NCI-H2171 treated with DMSO at 0.1 percent for 48 hours (cell line): ENCODE measurements at regions not wholly inside any gene's neighbourhood (a gene's known extent, or its start where the extent isn't known, plus 50 kb on each side); places are given as distances from the start of the nearest gene placed in this dataset.

Source experiments
- DNase-seq: peaks from one replicate; lab custom pipeline; 2025; lab: John Stamatoyannopoulos, UW

DNA sequence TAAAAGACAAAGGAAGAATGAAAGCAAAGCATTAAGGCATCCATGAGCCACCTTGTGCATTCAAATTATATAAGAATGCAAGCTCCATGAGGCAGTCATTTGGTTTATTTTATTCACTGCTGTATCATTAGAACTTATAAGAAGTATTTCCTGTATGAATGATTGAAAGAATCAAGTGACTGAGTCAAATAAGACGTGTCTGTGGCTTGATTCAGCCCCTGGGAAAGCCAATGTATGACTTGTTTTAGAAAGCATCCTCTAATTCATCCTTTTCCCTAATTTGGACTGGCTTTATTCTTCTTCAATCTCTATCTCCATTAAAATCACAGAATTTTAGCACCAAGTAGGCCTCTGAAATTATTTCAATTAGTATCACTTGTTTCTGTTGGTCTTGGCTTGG, 461.1 kb downstream of the LPIN1 start:
- DNase-seq, result no peak

DNA sequence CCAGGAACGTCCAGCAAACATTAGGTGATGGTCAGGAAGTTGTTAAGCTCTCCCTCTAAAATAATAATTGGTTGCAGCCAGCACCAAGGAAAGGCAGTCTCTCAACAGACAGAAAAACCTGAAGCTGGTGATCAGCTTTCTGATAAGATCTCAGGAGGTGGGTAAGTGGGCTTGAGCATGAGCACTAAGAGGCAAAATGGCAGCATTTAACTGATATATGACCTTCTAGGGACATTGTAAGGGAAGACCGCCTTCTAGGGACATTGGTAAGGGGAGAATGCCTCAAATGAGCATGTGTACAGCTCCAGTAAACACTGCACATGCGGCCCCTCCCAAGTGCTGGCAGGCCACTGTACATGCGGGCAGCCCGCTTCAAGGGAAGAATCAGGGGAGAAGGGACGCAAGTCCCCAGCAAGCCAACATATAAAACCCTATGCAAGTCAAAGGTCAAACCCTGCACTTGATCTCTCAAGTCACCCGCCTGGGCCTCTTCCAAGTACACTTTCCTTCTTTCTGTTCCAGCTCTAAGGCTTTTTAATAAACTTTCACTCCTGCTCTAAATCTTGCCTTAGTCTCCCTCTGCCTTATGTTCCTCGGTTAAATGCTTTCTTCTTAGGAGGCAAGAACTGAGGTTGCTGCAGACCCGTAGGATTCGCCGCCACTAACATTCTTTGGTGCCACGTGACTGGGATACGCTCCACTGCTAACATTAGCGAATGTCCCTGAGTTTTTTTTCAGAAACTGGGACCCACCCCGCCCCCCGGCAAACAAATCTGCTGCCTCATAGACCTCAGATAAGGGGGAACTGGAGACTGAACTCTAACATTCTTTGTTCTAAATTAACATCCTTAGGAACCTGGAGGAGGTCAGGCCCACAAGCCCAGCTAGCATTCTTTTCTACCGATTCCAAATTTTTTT, 463.8 kb downstream of the LPIN1 start:
- DNase-seq, result no peak

DNA sequence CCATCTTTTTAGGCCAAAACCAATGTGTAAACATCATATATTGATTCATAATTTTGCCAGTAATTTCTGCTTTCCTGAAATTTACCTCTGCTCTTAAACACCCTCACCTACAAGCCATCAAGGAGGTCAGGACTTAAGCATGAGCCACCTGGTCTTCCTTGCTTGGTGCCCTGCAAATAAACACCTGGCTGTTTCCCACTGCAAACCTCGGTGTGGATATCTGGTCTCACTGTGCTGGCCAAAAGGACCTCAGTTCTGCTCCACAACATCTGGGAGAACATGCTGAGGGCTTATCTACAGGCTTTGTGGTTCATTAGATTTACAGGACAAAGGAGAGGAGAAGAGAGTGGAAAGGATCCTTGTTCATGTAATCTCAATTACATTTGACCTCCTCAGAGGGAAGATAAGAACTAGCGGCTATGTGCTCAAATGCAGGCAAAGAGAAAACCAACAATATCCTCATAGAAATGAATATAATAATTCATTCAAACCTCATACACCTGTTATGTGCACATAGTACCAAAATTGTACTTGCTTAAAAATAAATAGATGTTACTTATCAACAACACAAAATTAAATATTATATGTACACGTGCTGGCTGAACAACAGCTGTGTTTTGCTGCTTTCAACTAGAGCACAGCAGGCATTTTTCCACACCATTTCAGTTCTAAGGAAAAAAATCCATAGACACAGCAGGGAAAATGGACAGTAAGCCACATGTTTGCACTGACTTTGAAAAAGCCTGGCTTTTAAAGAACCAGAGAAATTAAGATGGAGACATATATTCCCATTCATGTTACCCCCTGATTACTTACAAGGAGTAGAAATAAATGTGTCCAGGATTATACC, 465.1 kb downstream of the LPIN1 start:
- DNase-seq, result peak; percentile 96

DNA sequence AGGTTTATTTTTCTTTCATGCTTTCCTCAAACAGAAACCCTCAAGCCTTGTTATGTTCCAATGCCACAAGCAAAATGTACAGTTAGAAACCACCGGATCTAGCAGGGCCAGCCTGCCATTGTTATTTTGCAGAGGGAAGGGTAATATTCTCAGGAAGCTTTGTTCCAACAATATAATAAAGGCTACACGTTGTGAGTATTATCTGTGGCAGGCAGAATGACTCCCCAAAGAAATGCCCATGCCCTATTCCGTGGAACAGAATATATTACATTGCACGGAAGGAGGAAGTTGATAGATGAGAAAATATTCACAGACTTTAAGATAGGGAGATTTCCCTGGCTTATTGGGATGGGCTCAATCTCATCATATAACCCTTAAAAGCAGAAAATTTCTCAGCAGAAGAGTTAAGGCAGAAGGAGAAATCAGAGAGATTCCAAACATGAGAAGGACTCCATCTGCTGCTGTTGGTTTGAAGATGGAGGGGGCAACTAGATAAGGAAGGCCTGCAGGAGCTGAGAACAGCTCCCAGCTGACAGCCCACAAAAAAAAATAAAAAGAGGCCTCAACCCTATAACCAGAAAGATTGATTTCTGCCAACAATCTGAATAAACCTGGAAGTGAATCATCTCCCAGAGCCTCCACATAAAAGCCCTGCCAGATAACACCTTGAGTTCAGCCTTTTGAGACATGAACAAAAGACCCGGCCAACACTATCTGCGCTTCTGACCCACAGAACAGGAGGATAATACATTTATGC, 466.6 kb downstream of the LPIN1 start:
- peak; percentile 95 for DNase-seq

DNA sequence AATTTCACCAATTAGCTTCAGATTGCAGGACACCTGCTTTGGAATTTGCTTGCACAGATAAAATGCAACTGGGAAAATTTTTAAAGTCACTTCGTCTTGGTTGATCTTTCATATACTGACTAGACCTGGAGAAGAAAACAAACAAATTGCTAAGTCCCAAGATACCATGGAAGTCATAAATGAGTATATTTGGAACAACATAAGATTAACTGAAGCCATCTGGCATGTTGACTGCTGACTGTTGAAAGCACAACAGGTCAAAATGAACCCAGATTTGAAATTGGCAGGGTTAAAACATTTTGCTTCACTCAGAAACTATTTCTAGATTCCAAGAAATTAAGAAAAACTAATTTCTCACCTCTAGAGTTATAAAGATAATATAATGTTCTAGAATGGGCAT, 470.7 kb downstream of the LPIN1 start:
- peak; percentile 65 for DNase-seq

DNA sequence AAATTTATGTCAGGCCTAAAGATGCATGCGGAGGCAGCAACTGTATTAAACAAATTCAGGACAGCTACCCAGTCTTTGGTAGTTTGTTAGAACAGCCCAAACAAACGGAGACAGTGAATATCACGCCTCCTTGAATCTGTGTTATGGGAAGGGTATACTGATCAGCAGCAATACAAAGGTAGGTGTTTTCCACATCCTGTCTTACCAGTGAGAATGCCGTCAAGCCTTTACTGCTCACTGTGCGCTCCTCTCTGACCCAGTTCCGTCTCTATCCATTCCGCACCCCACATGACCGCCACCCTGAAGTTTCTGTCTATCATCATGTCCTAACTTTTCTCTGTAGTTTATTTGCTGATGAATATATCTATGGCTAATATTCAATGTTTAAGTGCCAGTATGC, 473.3 kb downstream of the LPIN1 start:
- DNase-seq, result no peak

DNA sequence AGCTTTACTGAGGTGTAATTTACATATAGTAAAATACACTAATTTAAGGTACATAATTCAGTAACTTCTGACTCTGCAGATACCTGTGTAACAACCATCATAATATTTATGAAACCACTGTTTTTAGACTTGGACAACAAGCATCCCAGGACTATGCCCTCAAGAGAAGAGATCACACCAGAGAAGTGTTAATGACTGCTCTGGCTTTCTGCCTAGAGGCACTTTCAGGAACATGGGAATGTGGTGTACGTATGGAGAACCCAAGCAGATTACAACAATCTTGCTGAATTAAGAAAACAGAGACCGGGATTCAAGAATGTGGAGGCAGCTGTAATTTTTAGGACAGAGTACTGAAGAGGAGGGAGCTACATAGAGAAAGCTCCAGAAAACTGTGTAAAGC, 475.2 kb downstream of the LPIN1 start:
- no peak for DNase-seq

DNA sequence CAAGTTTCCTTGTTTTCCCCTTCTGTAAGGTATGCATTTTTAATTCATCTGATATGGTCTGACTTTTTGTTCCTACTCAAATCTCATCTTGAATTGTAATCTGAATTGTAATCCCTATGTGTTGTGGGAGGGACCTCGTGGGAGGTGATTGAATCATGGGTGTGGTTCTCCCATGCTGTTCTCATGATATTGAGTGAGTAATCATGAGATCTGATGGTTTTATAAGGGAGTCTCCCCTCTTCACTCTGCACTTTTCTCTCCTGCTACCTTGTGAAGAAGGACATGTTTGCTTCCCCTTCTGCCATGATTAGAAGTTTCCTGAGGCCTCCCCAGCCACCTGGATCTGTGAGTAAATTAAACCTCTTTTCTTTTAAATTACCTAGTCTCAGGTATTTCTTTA, 476.1 kb downstream of the LPIN1 start:
- DNase-seq, result no peak

DNA sequence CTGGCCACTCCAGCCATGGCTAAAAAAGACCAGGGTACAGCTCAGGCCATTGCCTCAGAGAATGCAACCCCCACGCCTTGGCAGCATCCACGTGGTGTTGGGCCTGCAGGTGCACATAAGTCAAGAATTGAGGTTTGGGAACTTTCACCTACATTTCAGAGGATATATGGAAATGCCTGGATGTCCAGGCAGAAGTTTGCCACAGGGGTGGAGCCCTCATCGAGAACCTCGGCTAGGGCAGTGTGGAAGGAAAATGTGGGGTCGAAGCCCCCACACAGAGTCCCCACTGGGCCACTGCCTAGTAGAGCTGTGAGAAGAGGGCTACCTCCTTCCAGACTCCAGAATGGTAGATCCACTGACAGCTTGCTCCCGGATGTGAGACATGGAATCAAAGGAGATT, 477.3 kb downstream of the LPIN1 start:
- no peak for DNase-seq

DNA sequence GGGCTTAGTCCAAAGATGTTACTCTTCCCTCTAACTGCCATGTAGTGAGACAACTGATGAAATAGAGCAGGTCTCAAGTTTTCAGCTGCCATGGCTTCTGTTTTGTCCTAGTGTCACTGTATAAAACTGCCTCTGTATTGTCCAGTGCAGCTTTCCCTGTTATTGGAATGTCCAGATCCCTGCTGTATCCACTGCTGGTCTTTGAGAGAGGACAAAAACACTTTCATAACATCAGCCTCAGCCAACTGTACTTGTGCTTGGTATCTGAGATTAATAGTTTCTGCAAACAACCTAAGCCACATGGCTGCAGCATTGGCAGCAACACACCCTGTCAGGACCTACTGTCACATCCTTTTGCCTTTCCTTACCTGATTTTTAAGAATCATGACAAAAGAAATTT, 480.2 kb downstream of the LPIN1 start:
- no peak for DNase-seq

DNA sequence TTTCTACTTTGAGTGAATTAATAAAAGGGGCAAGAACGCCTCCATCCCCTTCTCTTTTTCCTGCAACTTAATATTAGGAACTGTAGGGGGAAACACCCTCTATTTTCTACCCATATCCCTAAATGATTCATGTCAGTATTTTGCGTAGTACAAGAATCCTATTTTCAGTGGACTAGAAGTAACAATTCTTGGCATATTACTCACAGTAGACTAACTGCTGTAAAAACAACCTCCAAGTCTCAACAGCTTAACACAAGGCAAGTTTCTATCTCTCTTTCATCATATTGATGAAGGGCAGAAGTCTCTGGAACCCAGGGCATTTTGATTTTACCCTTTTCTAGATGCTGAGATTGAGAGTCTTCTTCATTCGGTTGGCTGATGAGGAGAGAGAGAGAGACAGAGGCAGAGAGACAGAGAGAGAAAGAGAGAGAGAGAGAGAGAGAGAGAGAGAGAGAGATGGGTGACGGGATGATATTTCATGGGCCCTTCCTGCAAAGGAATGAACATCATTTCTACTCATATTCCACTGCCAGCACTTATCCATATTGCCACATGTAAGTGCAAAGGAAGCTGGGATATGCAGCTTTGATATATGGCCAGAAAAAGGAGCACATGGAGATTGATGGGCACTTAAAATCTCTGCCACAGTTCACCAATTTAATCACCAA, 481.6 kb downstream of the LPIN1 start:
- DNase-seq, result no peak

DNA sequence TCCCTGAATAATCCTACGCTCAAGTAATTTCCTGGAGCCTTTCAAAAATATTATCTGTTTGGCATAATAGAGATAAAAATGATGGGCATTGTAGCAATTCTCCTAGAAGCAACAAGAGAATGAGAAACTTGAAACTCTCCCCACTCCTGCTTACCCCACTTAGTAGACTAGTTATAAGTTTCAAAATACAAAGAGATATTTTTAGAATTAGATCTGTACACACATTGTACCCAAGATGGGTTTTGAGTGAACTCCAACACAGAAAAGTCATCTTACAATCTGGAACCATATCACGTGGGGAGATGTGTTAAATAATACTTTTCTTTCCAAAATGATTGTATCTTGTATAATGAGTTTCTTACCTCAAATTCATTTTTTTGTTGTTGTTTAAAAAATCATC, 484.9 kb downstream of the LPIN1 start:
- no peak for DNase-seq

DNA sequence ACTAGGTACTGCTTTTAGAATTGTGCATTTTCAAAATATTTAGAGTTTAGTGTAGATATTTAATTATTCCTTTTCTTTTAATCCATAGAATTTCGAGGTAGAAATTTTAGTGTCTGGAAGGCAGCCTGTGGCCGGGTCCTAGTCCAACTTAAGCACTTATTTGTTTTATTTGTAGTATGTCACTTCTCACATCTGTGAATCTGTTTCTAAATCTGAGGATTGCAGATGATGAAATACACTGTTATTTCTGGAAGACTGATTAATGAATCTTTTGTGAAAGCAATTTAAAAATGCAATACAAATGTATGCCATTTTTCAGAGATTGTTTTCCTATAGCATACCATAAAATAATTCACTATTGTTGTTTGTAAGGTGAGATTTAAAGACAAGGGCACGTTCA, 483.9 kb upstream of the TRIB2 start:
- DNase-seq, result no peak

DNA sequence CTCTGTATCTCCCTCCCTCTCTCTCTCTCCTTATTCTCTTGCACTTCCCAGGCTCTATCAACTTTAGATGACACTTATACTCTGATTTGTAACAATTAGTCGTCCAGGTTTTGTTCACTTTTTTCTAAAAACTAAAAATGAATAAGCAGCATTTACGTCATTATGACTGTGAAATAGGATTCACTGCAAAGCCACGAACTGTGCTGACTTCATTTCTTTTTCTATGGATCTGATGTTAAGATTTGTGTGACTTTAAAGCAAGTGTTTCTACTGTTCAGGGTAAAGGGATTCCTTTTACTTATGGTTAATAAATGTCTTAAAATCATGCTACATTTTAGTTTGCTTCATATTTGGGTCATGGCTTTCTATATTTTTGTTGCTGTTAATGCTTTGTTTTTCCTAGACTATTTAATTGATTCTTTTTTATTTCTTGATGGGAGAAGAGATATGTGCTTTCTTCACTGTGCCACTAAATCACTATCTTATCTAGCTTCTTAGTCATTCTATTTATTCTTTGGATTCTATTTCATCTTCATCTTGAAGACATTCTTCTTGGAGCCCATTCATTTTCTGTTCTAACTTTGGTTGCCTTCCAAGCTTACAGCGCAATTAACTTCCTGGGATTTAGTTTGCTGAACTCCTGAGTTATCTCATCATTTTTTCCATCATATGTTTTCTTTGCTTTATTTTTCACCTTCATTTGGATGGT, 480.4 kb upstream of the TRIB2 start:
- no peak for DNase-seq

DNA sequence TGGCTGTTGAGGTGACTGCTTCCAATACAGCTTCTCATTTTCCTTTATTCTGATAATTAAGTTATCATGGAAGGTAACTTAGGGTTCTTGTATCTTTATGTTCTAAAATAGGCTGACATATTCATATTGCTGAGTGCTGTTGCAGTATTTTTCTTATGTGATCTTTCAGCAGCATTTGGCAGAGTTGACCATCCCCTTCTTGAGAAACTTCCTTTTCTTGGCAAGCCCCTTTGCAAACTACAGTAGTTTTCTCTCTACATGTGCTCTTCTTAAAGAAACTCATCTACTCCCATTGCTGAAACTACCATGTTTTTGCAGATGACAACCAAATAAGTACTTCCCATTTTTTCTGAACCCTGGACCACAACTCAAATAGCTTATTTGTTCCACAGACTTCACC, 476.5 kb upstream of the TRIB2 start:
- DNase-seq, result no peak

DNA sequence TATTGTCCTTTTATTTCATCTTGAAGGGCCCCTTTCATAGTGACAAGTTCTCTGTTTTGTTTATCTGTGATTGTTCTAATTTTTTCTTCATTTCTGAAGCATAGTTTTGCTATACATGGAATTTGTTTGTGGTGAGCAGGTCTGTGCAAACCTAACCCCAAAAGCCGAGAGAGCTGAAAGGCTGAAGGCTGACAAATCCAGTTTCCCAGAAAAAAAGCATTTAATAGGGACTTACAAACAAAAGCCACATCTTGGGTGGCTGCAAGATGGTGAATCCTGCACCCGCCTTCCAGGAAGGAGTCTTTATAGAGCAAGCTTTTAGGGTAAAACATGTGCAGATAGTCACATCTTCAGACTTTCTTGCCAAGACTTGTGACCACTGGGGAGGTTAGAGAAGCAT, 473.4 kb upstream of the TRIB2 start:
- DNase-seq, result no peak

DNA sequence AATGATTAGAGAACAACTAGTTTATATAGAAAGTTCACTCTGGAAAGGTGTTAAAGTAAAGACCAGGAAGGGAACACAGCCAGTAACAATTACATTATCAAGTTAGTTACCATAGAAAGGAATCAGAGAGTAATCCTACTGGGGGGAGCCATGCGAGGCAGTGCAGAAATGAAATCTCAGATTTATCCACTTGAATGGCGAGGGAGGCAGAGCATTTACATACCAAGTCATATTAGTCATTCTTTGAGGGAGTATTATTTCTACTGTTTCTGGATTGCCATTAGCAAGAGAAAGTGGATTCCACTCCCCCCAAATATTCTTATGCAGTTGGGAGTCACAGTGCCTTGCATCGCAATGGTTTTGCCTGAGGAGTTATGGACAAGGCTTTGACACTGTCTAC, 472.7 kb upstream of the TRIB2 start:
- no peak for DNase-seq

DNA sequence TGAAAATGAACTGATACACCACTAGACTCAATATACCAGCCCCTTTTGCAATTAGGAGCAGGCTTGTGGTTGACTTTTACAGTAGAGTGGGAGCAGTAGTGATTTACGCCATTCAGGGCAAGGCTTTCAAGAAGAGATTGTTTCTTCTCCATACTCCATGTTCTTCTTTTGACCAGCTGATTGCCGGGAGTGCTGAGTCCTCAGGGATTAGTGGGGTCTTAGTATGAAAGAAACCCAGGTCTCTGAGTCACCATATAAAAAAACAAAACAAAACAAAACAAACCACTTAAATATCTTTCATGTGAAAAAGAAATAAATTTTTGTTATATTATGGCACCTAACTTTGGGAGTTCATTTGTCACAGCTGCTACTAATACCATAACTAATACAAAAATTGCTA, 465.6 kb upstream of the TRIB2 start:
- DNase-seq, result no peak

DNA sequence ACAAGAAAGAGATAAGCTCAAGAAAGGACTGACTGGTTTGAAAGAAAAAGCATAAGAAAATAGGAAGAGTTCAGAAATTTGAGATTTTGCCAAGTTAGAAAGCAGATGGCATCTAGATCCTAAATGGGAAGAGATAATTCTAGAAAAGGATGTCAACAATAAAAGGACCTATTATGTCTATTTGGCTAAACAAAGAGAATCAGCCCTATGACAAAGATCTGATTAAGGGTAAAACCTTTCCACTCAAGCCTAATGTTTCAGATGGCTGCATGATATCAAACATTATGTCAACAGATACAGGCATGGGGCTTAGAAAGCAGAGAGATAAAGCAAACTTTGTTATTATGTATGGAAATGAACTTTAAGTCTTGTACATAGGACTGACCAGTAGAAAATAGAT, 465.0 kb upstream of the TRIB2 start:
- peak; percentile 29 for DNase-seq

DNA sequence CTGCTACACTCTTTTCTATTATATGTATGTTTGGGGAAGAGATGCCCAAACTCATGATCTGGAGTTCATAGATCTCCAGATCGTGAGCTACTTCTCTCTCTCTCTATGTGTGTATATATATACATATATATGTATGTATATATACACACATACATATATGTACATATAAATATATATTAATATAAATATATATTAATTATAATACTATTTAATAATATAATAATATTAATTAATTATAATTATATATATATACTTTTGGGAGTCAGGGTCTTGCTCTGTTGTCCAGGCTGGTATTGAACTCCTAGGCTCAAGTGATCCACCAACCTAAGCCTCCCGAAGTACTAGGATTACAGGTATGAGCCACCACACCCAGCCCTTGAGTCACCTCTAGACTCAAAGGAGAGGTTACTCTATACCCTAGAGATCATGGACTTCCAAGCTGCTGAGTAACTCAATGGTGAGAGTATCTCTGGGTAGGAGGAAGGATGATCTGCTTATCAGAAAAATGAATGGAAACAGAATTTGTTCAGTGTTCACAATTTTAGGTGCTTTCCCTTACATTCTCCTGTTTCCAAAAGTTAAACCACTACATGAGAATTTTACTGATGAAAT, 463.5 kb upstream of the TRIB2 start:
- no peak for DNase-seq
